Caki2 (cell line): ENCODE measurements at regions not wholly inside any gene's neighbourhood (a gene's known extent, or its start where the extent isn't known, plus 50 kb on each side); places are given as distances from the start of the nearest gene placed in this dataset.
A peak's percentile ranks its signal among the peaks of the same experiment; 100 is the strongest.
"Not testable (repeated sequence)": the region's sequence is repeated elsewhere in the genome, so short reads cannot be mapped to it uniquely, and the experiment has no call there.

Experiments used
- DNase-seq: peaks from one replicate; pipeline ENCODE4 v3.0.0-alpha.2; 2015; ENCODE audit warnings: low read depth
- in situ Hi-C: cut with HindIII; loops from 2 replicates; pipeline ENCODE4 v1.10.0; 2016; ENCODE audit warnings: low sequenced_read_pairs, low pct_unique_long_range_greater_than_20kb, mixed read lengths

DNA sequence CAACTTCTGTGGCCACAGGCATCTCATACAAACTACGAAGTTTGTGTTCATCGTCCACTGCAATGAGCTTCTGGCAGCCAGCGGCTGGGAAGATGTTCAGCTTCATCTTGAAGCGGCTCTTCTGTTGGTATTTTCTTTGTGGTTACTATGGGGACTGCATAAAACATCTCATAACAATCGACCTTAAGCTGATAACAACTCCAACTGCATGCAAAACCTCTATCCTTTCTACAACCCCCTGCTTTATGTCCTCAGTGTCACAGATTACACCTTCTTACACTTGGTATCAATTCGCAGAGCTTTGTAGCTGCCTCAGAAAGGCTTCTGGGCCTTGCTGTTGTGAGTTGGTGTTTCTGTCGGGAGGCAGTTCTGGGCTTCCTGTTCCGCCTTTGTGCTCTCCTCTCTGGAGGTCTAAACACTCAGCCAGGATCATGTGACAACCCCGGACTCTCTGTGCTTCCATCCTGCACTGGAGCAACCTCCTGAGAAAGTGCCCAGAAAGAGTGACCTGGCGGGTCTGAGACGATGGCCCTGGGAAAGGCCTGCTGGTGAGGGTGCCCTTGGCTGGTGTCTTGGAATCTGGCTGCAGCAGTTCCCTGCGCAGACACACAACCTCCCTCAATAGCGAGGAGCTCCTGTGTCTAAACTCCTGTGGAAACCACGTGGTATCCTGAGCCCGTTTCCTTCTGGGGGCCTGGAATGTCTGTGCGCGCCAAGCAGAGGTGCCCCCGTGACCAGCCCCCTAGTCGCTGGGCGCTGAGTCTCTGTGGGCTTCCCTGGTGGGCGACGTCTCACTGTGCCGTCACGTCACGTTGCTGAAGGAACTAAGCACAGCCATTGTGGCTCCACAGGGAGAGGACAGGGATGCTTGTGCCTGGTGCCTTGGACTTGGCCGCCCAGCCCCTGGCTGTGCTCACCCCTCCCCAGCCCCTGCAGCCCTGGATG, 339.6 kb downstream of the ADGRD1 start:
- DNase-seq, in situ Hi-C loops: not testable (repeated sequence)

- DNase-seq, in situ Hi-C loops: not testable (repeated sequence)
Measured at GRCh38 chr12:131294716-131295115, 341.0 kb downstream of the ADGRD1 start.

- in situ Hi-C loops, DNase-seq: not testable (repeated sequence)
Measured at GRCh38 chr12:131295117-131295516, 341.4 kb downstream of the ADGRD1 start.

GRCh38 chr12:131295559-131295958, 341.9 kb downstream of the ADGRD1 start:
- DNase-seq, in situ Hi-C loops: not testable (repeated sequence)

DNA sequence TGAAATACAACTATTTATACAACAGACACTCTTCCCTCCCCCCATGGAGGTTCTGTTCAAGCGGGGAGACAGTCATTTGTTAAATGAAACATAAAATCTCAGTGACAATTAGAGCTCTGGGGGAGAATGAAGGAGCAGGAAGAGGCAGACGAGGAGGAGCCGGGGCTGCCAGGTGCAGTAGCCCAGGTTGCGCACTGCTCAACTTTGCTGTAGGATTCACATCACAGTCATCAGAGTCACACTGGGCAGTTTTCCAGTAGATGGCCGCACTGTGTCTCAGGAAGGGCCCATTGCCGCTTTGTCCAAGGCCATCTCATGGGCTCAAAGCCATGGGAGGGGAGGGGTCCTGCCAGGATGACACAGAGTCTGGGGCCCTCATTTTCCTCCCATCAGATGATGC, 342.4 kb downstream of the ADGRD1 start:
- DNase-seq, in situ Hi-C loops: not testable (repeated sequence)

GRCh38 chr12:131296651-131297050, 342.9 kb downstream of the ADGRD1 start:
- in situ Hi-C loops, DNase-seq: not testable (repeated sequence)

- in situ Hi-C loops, DNase-seq: not testable (repeated sequence)
Measured at GRCh38 chr12:131298526-131299369, 345.0 kb downstream of the ADGRD1 start.

- DNase-seq, in situ Hi-C loops: not testable (repeated sequence)
Measured at GRCh38 chr12:131299370-131299701, 345.6 kb downstream of the ADGRD1 start.

DNA sequence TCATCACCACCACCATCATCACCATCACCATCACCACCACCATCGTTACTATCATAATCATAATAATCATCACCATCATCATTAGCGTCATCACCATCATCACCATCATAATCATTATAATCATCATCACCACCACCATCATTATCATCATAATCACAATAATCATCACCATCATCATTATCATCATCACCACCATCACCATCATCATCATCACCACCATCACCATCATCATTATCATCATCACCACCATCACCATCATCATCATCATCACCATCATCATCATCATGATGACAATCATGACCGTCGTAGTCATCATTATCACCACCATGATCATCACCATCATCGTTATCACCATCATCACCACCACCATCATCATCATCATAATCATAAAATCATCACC, 349.9 kb downstream of the ADGRD1 start:
- DNase-seq, in situ Hi-C loops: not testable (repeated sequence)

DNA sequence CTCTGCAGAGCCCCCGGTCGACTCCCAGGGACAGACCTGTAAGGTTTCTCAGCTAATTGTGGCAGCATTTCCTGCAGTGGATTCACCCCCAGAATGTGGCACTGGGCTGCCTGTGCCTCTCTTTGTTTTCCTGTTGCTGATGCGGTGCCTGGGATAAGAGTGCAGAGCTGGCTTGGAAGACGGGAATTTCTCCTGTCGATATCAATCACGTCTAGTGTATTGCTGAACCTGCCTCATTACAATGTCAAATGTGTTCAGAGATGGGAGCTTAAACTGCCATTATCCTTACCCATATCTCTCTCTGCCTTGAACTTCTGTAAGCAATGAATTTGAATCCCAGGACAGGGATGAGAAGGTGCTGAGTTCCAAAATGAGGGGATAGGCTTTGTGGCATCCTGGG, 350.9 kb downstream of the ADGRD1 start:
- DNase-seq, in situ Hi-C loops: not testable (repeated sequence)

DNA sequence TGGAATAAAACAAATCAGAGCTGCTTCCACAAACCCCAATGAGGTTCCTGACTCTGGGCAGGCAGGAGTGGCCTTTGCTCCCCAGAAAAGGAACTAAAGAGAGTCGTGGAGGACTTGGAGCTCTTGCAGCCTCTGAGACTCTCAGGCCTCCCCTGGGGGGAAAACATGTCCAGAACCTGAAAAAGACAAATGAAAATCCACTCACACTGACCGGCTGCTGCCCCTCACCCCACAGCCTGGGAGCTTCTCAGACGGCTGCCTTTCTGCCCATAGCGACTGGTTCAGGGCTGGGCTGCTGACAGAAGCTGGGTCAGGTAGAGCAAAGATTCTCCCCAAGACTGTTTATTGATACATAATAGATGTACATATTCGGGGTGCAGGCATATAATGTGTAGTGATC, 356.0 kb downstream of the ADGRD1 start:
- no peak for DNase-seq
- in situ Hi-C loops: no loop called here

DNA sequence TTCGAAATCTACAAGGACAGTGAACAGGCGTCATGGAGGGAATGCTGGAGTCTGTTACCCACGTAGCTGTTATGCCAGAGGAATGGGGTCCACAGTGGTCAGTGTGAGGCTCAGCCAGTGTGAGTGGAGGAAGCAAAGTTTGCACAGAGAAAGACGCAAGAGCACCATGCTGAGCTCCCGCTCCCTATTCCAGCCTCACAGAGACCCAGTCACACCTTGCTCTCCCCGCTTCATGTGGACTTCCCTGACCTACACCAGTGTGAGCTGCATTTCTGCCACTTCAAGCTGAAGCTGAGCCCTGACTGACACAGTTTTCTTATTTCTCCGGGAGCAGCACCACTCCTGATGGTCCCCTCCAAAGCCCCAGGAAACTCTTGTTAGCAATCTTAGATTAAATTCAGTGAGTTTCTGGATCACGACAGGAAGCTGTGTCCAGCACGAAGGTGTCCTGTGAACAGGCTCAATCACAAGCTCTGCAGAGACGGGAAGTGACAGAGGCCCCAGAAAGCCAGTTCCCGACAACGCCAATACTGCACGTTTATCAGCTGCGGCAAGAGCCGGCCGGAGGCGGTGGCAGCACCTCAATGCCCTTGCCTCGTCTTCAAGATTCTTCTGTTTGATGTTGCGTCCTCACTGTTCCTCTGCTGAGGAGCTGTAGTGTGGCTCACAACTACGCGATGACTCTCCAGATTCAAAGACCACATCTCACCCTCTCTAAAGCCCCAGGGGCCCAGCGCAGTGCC, 356.7 kb downstream of the ADGRD1 start:
- DNase-seq, in situ Hi-C loops: not testable (repeated sequence)

GRCh38 chr12:131311279-131311722, 357.6 kb downstream of the ADGRD1 start:
- in situ Hi-C loops: not testable (repeated sequence)
- DNase-seq: peak; percentile 21

GRCh38 chr12:131311764-131312163, 358.1 kb downstream of the ADGRD1 start:
- in situ Hi-C loops: no loop called here
- DNase-seq: no peak

- DNase-seq, in situ Hi-C loops: not testable (repeated sequence)
Measured at GRCh38 chr12:131312382-131312781, 358.7 kb downstream of the ADGRD1 start.

GRCh38 chr12:131312793-131313545, 359.3 kb downstream of the ADGRD1 start:
- in situ Hi-C loops: no loop called here
- DNase-seq: no peak

DNA sequence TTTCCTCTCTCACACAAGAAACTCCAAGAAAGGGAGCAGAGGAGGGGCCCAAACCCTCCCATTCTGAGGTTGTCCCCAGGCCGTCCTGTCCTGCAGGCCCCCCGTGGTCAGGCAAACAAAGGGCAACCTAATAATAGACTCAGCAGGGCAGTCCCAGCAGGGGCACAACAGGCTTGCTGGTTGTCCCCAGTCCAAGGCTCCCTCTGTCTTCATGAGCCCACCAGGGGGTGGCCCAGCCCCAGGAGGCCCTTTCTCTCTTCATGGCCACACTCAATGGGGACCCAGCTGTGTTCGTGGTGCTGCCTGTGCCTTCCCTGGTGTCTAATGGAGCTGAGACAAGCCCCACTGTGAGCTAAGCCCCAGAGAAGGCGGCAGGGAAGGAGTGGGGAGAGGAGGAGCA, 359.9 kb downstream of the ADGRD1 start:
- no peak for DNase-seq
- in situ Hi-C loops: no loop called here
